ENCODE measurements at regions not wholly inside any gene's neighbourhood (a gene's known extent, or its start where the extent isn't known, plus 50 kb on each side); places are given as distances from the start of the nearest gene placed in this dataset.

DNA sequence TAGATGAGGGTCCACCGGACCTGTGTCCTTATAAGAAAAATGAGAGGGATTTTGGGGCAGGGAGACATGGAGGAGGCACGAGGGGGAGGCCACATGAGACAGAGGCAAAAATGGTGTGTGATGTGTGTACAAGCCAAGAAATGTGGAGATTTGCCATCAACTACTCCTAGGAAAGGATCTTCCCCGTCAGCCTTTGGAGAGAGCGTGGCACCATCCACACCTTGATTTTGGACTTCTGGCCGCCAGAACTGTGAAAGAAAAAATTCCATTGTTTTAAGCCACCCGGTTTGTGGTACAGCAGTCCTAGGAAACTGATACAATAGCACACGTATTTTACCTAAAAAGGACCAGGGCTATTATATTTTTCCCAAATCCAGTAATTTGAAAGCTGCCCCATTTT, 829.0 kb upstream of the SALL3 start:
- H3K36me3 ChIP-seq, result no peaks in the 10 kb centered on the region
- H3K4me1 ChIP-seq, result no peaks in the 10 kb centered on the region
- H3K4me3 ChIP-seq, result no peak overlapping the region
- no peaks in the 10 kb centered on the region for H3K9me3 ChIP-seq
- H3K27me3 ChIP-seq, result no peaks in the 10 kb centered on the region
- TF ChIP-seq, protein P1, sequence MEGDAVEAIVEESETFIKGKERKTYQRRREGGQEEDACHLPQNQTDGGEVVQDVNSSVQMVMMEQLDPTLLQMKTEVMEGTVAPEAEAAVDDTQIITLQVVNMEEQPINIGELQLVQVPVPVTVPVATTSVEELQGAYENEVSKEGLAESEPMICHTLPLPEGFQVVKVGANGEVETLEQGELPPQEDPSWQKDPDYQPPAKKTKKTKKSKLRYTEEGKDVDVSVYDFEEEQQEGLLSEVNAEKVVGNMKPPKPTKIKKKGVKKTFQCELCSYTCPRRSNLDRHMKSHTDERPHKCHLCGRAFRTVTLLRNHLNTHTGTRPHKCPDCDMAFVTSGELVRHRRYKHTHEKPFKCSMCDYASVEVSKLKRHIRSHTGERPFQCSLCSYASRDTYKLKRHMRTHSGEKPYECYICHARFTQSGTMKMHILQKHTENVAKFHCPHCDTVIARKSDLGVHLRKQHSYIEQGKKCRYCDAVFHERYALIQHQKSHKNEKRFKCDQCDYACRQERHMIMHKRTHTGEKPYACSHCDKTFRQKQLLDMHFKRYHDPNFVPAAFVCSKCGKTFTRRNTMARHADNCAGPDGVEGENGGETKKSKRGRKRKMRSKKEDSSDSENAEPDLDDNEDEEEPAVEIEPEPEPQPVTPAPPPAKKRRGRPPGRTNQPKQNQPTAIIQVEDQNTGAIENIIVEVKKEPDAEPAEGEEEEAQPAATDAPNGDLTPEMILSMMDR (IDR thresholded peaks at IDR 0.05), result no peak
- no peak for DNase-seq
- intact Hi-C loops (cut with DNase I; ENCODE audit: low total_unique reads), result no loop called here
- no peak overlapping the region for H3K27ac ChIP-seq

- intact Hi-C loops (cut with DNase I; ENCODE audit: low total_unique reads), result no loop called here
- H3K27ac ChIP-seq, result no peak overlapping the region
- no peak for DNase-seq
Observed at GRCh38 chr18:78151234-78151633, 828.4 kb upstream of the SALL3 start.

DNA sequence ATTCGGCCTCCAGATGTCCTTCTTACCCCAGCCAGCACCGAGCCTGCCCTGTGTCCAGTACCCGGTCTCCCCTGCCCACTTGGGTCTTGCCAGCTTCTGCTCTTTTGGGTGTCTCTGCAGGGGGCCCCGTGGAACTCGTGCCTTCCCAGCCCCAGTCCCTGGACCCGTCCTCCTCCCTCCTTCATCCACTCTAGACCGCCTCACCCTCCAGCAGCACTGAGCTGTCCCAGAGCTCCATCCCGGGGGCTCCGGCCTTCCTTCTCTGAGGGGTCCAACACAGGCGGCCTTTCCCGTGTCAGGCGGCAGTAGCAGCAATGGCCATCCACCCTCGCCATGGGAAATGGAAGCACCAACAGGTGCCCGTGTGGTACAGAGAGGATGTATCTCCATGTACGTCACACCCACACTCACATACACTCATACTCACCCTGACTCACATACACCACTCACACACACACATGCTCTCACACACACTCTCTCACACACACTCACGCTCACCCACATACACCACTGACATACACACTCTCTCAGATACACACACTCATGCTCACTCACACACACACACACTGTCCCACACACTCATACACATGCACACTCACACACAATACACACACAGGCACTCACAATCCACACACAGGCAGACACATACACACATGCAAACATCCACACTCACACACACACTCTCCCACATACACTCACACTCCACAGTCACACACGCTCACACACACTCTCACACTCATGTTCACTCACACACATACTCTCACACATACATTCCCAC, 827.5 kb upstream of the SALL3 start:
- no peak for DNase-seq
- Histone ChIP-seq H3K4me1 (no peaks in the 10 kb centered on the region), H3K27me3 (no peaks in the 10 kb centered on the region), H3K9me3 (no peaks in the 10 kb centered on the region), H3K4me3 (no peak overlapping the region), H3K36me3 (no peaks in the 10 kb centered on the region), H3K27ac (no peak overlapping the region)
- TF ChIP-seq, protein P1 (IDR thresholded peaks at IDR 0.05), result no peak
- intact Hi-C loops (cut with DNase I; ENCODE audit: low total_unique reads), result no loop called here

More at GRCh38 chr18:78151234-78151633, 828.4 kb upstream of the SALL3 start:
- TF ChIP-seq, protein P1 (IDR thresholded peaks at IDR 0.05), result no peak
- H3K4me3 ChIP-seq, result no peak overlapping the region
- H3K4me1 ChIP-seq, result no peaks in the 10 kb centered on the region
- no peaks in the 10 kb centered on the region for H3K9me3 ChIP-seq
- H3K36me3 ChIP-seq, result no peaks in the 10 kb centered on the region
- no peaks in the 10 kb centered on the region for H3K27me3 ChIP-seq

DNA sequence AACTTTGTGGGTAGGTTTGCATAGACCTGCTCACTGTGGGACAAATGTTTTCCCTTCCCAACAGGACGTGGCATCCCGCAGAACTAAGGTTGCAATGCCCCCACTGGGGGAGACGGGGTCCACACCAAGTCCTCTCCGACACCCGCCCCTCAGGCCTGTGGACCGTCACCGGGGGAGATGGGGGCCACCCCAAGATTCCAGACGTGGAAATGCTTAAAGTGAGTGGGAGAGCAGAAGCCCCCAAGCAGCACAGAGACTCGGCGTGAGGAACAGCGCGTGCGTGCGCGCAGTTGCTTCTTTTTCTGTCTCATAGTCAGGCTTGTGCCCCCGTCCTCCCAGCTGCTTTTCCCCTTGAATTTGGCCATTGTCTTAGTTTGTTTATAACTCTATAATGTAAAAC, 826.3 kb upstream of the SALL3 start:
- Histone ChIP-seq H3K4me3 (no peak overlapping the region), H3K27ac (no peak overlapping the region), H3K4me1 (no peaks in the 10 kb centered on the region)

GRCh38 chr18:78154444-78154843, 825.2 kb upstream of the SALL3 start:
- intact Hi-C loops (cut with DNase I; ENCODE audit: low total_unique reads), result no loop called here
- no peak overlapping the region for H3K27ac ChIP-seq
- no peak for DNase-seq
- H3K27me3 ChIP-seq, result no peaks in the 10 kb centered on the region
- no peaks in the 10 kb centered on the region for H3K9me3 ChIP-seq
- TF ChIP-seq, protein P1 (IDR thresholded peaks at IDR 0.05), result no peak
- H3K4me3 ChIP-seq, result no peak overlapping the region
- no peaks in the 10 kb centered on the region for H3K36me3 ChIP-seq
- no peaks in the 10 kb centered on the region for H3K4me1 ChIP-seq

More for the DNA sequence above, 826.3 kb upstream of the SALL3 start:
- intact Hi-C loops (cut with DNase I; ENCODE audit: low total_unique reads), result no loop called here
- no peaks in the 10 kb centered on the region for H3K36me3 ChIP-seq
- TF ChIP-seq, protein P1 (IDR thresholded peaks at IDR 0.05), result no peak
- H3K27me3 ChIP-seq, result no peaks in the 10 kb centered on the region
- no peaks in the 10 kb centered on the region for H3K9me3 ChIP-seq
- DNase-seq, result no peak
